ENCODE measurements at regions not wholly inside any gene's neighbourhood (a gene's known extent, or its start where the extent isn't known, plus 50 kb on each side); places are given as distances from the start of the nearest gene placed in this dataset.
"Not testable (repeated sequence)": the region's sequence is repeated elsewhere in the genome, so short reads cannot be mapped to it uniquely, and the experiment has no call there.

DNA sequence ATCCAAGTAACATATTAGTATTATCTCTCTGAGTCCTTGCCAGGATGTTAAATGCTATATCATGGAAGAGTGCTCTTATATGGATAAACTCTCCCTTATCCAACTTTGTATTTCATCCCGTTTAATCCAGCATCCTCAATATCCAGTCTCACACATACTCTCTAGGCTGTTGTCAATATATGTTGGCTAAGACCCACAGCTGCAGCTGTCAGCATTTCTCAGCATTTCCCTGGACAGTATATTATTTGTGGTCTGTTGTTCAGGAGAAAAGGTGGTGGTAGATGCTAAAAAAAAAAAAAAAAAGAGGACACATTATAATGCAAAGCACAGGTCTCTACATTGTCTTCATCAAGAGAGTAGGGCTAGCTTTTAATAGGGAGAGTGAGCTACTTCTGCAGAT is 1368.0 kb upstream of the ZEB2 start:
- no peak for DNase-seq
- no peak overlapping the region for H4K91ac ChIP-seq (ENCODE audit: low read length)
- H2AK5ac ChIP-seq (ENCODE audit: low read length, severe bottlenecking) = no peak overlapping the region
- no peak overlapping the region for H3K27ac ChIP-seq (ENCODE audit: low read length, poor library complexity, severe bottlenecking)
- no peak overlapping the region for H2BK120ac ChIP-seq (ENCODE audit: low read depth, low read length)
- H2BK5ac ChIP-seq (ENCODE audit: low read depth, low read length, poor library complexity, severe bottlenecking) = no peak overlapping the region
- H3K4ac ChIP-seq (ENCODE audit: low read depth in 1 of 2, low read length in 2 of 2) = no peak overlapping the region
- H3K36me3 ChIP-seq (ENCODE audit: control insufficient read depth in 1 of 2, insufficient read depth in 2 of 2, low read depth in 1 of 2, low read length in 2 of 2) = no peaks in the 10 kb centered on the region
- H3K14ac ChIP-seq (ENCODE audit: low read length in 2 of 2) = no peak overlapping the region
- H2BK12ac ChIP-seq (ENCODE audit: low read length in 2 of 2) = no peak overlapping the region
- H3K9me3 ChIP-seq (ENCODE audit: control insufficient read depth, low read length) = no peaks in the 10 kb centered on the region
- H3K4me3 ChIP-seq (ENCODE audit: insufficient read depth in 1 of 2, low read depth in 1 of 2, low read length in 2 of 2) = no peak overlapping the region
- H3K18ac ChIP-seq (ENCODE audit: low read depth in 1 of 2, low read length in 2 of 2) = no peak overlapping the region
- H3K4me1 ChIP-seq (ENCODE audit: control insufficient read depth, insufficient read depth, low read depth, low read length) = no peaks in the 10 kb centered on the region
- no peak overlapping the region for H2AFZ ChIP-seq (ENCODE audit: low read depth, low read length)
- no peak overlapping the region for H3K23ac ChIP-seq (ENCODE audit: low read length in 2 of 2)
- no peak overlapping the region for H4K8ac ChIP-seq (ENCODE audit: low read length)
- no peak overlapping the region for H2BK15ac ChIP-seq (ENCODE audit: low read depth, poor library complexity, severe bottlenecking)
- no peak overlapping the region for H3K4me2 ChIP-seq (ENCODE audit: low read length, poor library complexity, severe bottlenecking)
- H3K9ac ChIP-seq (ENCODE audit: low read length) = no peak overlapping the region
- WGBS = 100% methylated on average over 1 of the region's 1 CpG
- no peaks in the 10 kb centered on the region for H3K27me3 ChIP-seq (ENCODE audit: control insufficient read depth in 1 of 2, insufficient read depth in 1 of 2, low read length in 2 of 2)
- H3K79me1 ChIP-seq (replicated peaks; ENCODE audit: low read length, poor library complexity, severe bottlenecking) = no peaks in the 10 kb centered on the region

DNA sequence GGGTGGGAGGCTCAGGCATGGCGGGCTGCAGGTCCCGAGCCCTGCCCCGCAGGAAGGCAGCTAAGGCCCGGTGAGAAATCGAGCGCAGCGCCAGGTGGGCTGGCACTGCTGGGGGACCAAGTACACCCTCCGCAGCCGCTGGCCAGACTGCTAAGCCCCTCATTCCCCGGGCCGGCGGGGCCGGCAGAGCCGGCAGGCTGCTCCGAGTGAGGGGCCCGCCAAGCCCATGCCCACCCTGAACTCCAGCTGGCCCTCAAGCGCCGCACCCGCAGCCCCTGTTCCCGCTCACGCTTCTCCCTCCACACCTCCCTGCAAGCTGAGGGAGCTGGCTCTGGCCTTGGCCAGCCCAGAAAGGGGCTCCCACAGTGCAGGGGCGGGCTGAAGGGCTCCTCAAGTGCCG is 1361.1 kb upstream of the ZEB2 start:
- H2BK12ac ChIP-seq (ENCODE audit: low read length in 2 of 2); H2AK5ac ChIP-seq (ENCODE audit: low read length, severe bottlenecking); H3K4me3 ChIP-seq (ENCODE audit: insufficient read depth in 1 of 2, low read depth in 1 of 2, low read length in 2 of 2); DNase-seq; H3K9ac ChIP-seq (ENCODE audit: low read length); H2BK120ac ChIP-seq (ENCODE audit: low read depth, low read length); H3K36me3 ChIP-seq (ENCODE audit: control insufficient read depth in 1 of 2, insufficient read depth in 2 of 2, low read depth in 1 of 2, low read length in 2 of 2); H4K91ac ChIP-seq (ENCODE audit: low read length); H3K4me2 ChIP-seq (ENCODE audit: low read length, poor library complexity, severe bottlenecking); H3K14ac ChIP-seq (ENCODE audit: low read length in 2 of 2); H3K4me1 ChIP-seq (ENCODE audit: control insufficient read depth, insufficient read depth, low read depth, low read length); H3K27me3 ChIP-seq (ENCODE audit: control insufficient read depth in 1 of 2, insufficient read depth in 1 of 2, low read length in 2 of 2); H3K79me1 ChIP-seq (replicated peaks; ENCODE audit: low read length, poor library complexity, severe bottlenecking); H4K8ac ChIP-seq (ENCODE audit: low read length); H2BK5ac ChIP-seq (ENCODE audit: low read depth, low read length, poor library complexity, severe bottlenecking); H3K18ac ChIP-seq (ENCODE audit: low read depth in 1 of 2, low read length in 2 of 2); H2BK15ac ChIP-seq (ENCODE audit: low read depth, poor library complexity, severe bottlenecking); H3K23ac ChIP-seq (ENCODE audit: low read length in 2 of 2); H3K27ac ChIP-seq (ENCODE audit: low read length, poor library complexity, severe bottlenecking); H3K4ac ChIP-seq (ENCODE audit: low read depth in 1 of 2, low read length in 2 of 2); H3K9me3 ChIP-seq (ENCODE audit: control insufficient read depth, low read length); H2AFZ ChIP-seq (ENCODE audit: low read depth, low read length): not testable (repeated sequence)
- WGBS = 99% methylated on average over 16 of the region's 23 CpGs

DNA sequence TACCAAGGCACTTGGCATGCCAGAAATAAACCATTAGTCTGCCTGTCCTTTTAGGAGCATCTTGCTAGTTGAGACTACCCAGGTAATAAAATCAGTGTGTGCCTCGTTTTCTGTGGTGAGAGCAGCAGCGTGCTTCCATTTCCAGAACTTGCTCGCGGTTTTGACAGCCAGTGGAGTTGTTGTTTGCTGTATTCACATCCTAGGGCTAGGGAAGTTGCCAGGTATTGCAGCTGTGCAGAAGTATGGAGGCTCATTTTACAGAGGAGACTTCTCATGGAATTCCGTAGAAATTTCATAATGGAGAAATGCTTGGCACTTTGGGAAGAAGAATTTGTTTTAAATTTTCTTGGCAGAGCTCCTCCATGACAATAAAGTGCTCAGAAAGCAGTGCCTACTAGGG is 1355.1 kb upstream of the ZEB2 start:
- H2BK120ac ChIP-seq (ENCODE audit: low read depth, low read length) = no peak overlapping the region
- H2AFZ ChIP-seq (ENCODE audit: low read depth, low read length) = no peak overlapping the region
- no peak overlapping the region for H2BK5ac ChIP-seq (ENCODE audit: low read depth, low read length, poor library complexity, severe bottlenecking)
- H4K91ac ChIP-seq (ENCODE audit: low read length) = no peak overlapping the region
- no peak overlapping the region for H2BK12ac ChIP-seq (ENCODE audit: low read length in 2 of 2)
- H3K9ac ChIP-seq (ENCODE audit: low read length) = no peak overlapping the region
- no peak overlapping the region for H3K18ac ChIP-seq (ENCODE audit: low read depth in 1 of 2, low read length in 2 of 2)
- H2AK5ac ChIP-seq (ENCODE audit: low read length, severe bottlenecking) = no peak overlapping the region
- H3K23ac ChIP-seq (ENCODE audit: low read length in 2 of 2) = no peak overlapping the region
- H2BK15ac ChIP-seq (ENCODE audit: low read depth, poor library complexity, severe bottlenecking) = no peak overlapping the region
- no peaks in the 10 kb centered on the region for H3K9me3 ChIP-seq (ENCODE audit: control insufficient read depth, low read length)
- 95% methylated on average over 5 of the region's 5 CpGs for WGBS
- no peak overlapping the region for H3K14ac ChIP-seq (ENCODE audit: low read length in 2 of 2)
- H3K27ac ChIP-seq (ENCODE audit: low read length, poor library complexity, severe bottlenecking) = no peak overlapping the region
- H3K4ac ChIP-seq (ENCODE audit: low read depth in 1 of 2, low read length in 2 of 2) = no peak overlapping the region
- H3K79me1 ChIP-seq (replicated peaks; ENCODE audit: low read length, poor library complexity, severe bottlenecking) = no peaks in the 10 kb centered on the region
- H3K4me1 ChIP-seq (ENCODE audit: control insufficient read depth, insufficient read depth, low read depth, low read length) = no peaks in the 10 kb centered on the region
- H3K4me2 ChIP-seq (ENCODE audit: low read length, poor library complexity, severe bottlenecking) = no peak overlapping the region
- H3K4me3 ChIP-seq (ENCODE audit: insufficient read depth in 1 of 2, low read depth in 1 of 2, low read length in 2 of 2) = no peak overlapping the region
- no peaks in the 10 kb centered on the region for H3K27me3 ChIP-seq (ENCODE audit: control insufficient read depth in 1 of 2, insufficient read depth in 1 of 2, low read length in 2 of 2)
- no peak for DNase-seq
- no peaks in the 10 kb centered on the region for H3K36me3 ChIP-seq (ENCODE audit: control insufficient read depth in 1 of 2, insufficient read depth in 2 of 2, low read depth in 1 of 2, low read length in 2 of 2)
- H4K8ac ChIP-seq (ENCODE audit: low read length) = no peak overlapping the region

DNA sequence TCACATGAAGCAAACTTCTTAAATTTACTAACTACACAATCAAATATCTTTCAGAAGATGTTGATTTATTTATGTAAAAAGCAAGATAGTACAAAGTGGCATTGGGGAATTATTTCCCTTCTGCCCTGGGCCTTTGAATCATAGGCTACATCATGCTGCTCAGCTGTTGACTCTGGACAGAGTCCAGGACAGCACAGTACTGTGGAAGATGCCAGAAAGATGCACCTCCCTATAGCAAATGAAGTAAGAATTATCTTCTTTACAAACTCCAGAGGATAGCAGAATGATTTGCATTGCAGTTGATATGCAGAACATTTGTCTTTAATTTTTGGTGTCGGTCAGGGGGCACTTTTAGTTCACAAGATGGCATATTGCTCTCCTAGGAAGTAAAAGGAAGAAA is 1354.5 kb upstream of the ZEB2 start:
- Histone ChIP-seq H3K9ac (ENCODE audit: low read length) (no peak overlapping the region), H2BK120ac (ENCODE audit: low read depth, low read length) (no peak overlapping the region), H2AK5ac (ENCODE audit: low read length, severe bottlenecking) (no peak overlapping the region), H2BK15ac (ENCODE audit: low read depth, poor library complexity, severe bottlenecking) (no peak overlapping the region), H3K14ac (ENCODE audit: low read length in 2 of 2) (no peak overlapping the region), H3K27me3 (ENCODE audit: control insufficient read depth in 1 of 2, insufficient read depth in 1 of 2, low read length in 2 of 2) (no peaks in the 10 kb centered on the region), H4K91ac (ENCODE audit: low read length) (no peak overlapping the region), H3K18ac (ENCODE audit: low read depth in 1 of 2, low read length in 2 of 2) (no peak overlapping the region), H2AFZ (ENCODE audit: low read depth, low read length) (no peak overlapping the region), H2BK5ac (ENCODE audit: low read depth, low read length, poor library complexity, severe bottlenecking) (no peak overlapping the region), H3K4ac (ENCODE audit: low read depth in 1 of 2, low read length in 2 of 2) (no peak overlapping the region), H3K27ac (ENCODE audit: low read length, poor library complexity, severe bottlenecking) (no peak overlapping the region), H3K9me3 (ENCODE audit: control insufficient read depth, low read length) (no peaks in the 10 kb centered on the region), H3K36me3 (ENCODE audit: control insufficient read depth in 1 of 2, insufficient read depth in 2 of 2, low read depth in 1 of 2, low read length in 2 of 2) (no peaks in the 10 kb centered on the region), H2BK12ac (ENCODE audit: low read length in 2 of 2) (no peak overlapping the region), H3K79me1 (replicated peaks; ENCODE audit: low read length, poor library complexity, severe bottlenecking) (no peaks in the 10 kb centered on the region), H3K4me3 (ENCODE audit: insufficient read depth in 1 of 2, low read depth in 1 of 2, low read length in 2 of 2) (no peak overlapping the region), H3K23ac (ENCODE audit: low read length in 2 of 2) (no peak overlapping the region), H3K4me2 (ENCODE audit: low read length, poor library complexity, severe bottlenecking) (no peak overlapping the region), H4K8ac (ENCODE audit: low read length) (no peak overlapping the region), H3K4me1 (ENCODE audit: control insufficient read depth, insufficient read depth, low read depth, low read length) (no peaks in the 10 kb centered on the region)
- DNase-seq = peak; percentile 18
- 100% methylated on average over 1 of the region's 1 CpG for WGBS
